GM23248 (cell line): ENCODE measurements at regions not wholly inside any gene's neighbourhood (a gene's known extent, or its start where the extent isn't known, plus 50 kb on each side); places are given as distances from the start of the nearest gene placed in this dataset.

Experiments used
- EZH2 ChIP-seq: fragments of 200-600 bp; sonication (generic); IDR thresholded peaks from 2 replicates; pipeline ENCODE4 v1.6.1; 2018; ENCODE audit warnings: antibody characterized with exemption, mild to moderate bottlenecking; ENCODE audit not compliant: insufficient read depth, poor library complexity, severe bottlenecking
- EZH2phosphoT487 ChIP-seq: fragments of 200-600 bp; sonication (generic); IDR thresholded peaks from 2 replicates; pipeline ENCODE4 v1.6.1; 2018; ENCODE audit warnings: antibody characterized with exemption, moderate library complexity, mild to moderate bottlenecking, low read depth; ENCODE audit not compliant: insufficient read depth

DNA sequence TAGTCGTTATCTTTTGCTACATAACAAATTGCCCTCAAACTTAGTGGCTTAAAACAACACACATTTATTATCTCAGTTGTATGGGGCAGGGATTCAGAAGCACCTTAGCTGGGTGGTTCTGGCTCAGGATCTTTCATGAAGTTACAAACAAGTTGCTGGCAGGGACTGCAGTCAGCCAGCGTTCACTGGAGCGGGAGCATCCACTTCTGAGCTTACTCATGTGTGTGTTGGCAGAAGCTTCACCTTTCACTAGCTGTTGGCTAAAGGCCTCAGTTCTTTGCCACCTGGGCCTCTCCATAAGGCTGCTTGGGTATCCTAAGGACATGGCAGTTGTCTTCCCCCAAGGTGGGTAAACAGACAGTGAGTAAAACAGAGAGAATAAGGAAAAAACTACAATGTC lies 365.7 kb downstream of the RPS29 start:
- no peak for TF ChIP-seq EZH2
- no peak for TF ChIP-seq EZH2phosphoT487
